HCT116 (cell line): ENCODE measurements at regions not wholly inside any gene's neighbourhood (a gene's known extent, or its start where the extent isn't known, plus 50 kb on each side); places are given as distances from the start of the nearest gene placed in this dataset.

ENCODE experiments used
- ATAC-seq: fragments of 200-7000 bp; cut with Tn5 transposase; 2 replicates; pipeline ENCODE4 v1.9.1; 2020; ENCODE audit warnings: mild to moderate bottlenecking, moderate library complexity
- BruUV-seq: library from RNA; stranded (reverse); fragments of 400-500 nt; replicated peaks from 2 replicates; lab custom pipeline; 2021; lab: Mats Ljungman, UMichigan
- CTCF ChIA-PET: fragments of 300-600 bp; sonication (Branson Sonifier 250); formaldehyde crosslinking; loops from one replicate; lab custom pipeline; 2021; ENCODE audit warnings: antibody characterized with exemption; lab: Charles Lee
- POLR2A ChIA-PET: fragments of 300-600, 350-600 bp; sonication (Branson Sonifier 250); formaldehyde crosslinking; loops from one replicate; lab custom pipeline; 2021; ENCODE audit warnings: antibody characterized with exemption; lab: Charles Lee
- RAD21 ChIA-PET, 2 experiments: fragments of 300-600 bp; sonication (Branson Sonifier 250); formaldehyde crosslinking; loops; one replicate each; lab custom pipeline; 2023; ENCODE audit warnings: low total read pairs in 2 of 2; ENCODE audit not compliant: uncharacterized antibody in 2 of 2, unreplicated experiment in 2 of 2, low non-redundant PET in 1 of 2; lab: Charles Lee
- DNase-seq: peaks from one replicate; pipeline ENCODE4 v3.0.0-alpha.2; 2010; ENCODE audit warnings: low read depth, low spot score
- H2AFZ ChIP-seq: fragments of 200-600 bp; shearing (Covaris generic), sonication (generic); 2 replicates; pipeline ENCODE4 v1.6.1; 2017; ENCODE audit warnings: low read depth, mixed run types, mixed read lengths, antibody characterized with exemption, low read length; ENCODE audit not compliant: poor library complexity, severe bottlenecking
- H3K27ac ChIP-seq: 2 replicates; pipeline ENCODE4 v1.5.1; 2012; ENCODE audit warnings: low read depth, low read length
- H3K27me3 ChIP-seq: fragments of 200-600 bp; sonication (generic); 2 replicates; pipeline ENCODE4 v1.6.1; 2016; ENCODE audit warnings: mixed run types, low read length, mixed read lengths; ENCODE audit not compliant: insufficient read depth
- H3K36me3 ChIP-seq, 2 experiments: fragments of 200-500 bp in 1 of 2; fragments of 200-600 bp in 1 of 2; sonication (Bioruptor generic) in 1 of 2; sonication (generic) in 1 of 2; 2 replicates each; pipeline versions ENCODE4 v1.5.1 to v1.6.1; 2014 to 2016; ENCODE audit warnings: low read length in 2 of 2, inconsistent platforms in 1 of 2, mixed read lengths in 1 of 2, mixed run types in 1 of 2; ENCODE audit not compliant: insufficient read depth in 2 of 2, control insufficient read depth in 1 of 2
- H3K4me1 ChIP-seq, 2 experiments: fragments of 200-600 bp in 1 of 2; sonication (generic) in 1 of 2; 2 replicates each; pipeline versions ENCODE4 v1.5.1 to v1.6.1; 2012 to 2017; ENCODE audit warnings: low read length in 2 of 2, inconsistent platforms in 1 of 2, mild to moderate bottlenecking in 1 of 2, mixed read lengths in 1 of 2, mixed run types in 1 of 2, moderate library complexity in 1 of 2; ENCODE audit not compliant: insufficient read depth in 2 of 2, control insufficient read depth in 1 of 2
- H3K4me2 ChIP-seq: fragments of 200-600 bp; sonication (generic); 2 replicates; pipeline ENCODE4 v1.6.1; 2017; ENCODE audit warnings: mixed run types, low read length, mixed read lengths
- H3K4me3 ChIP-seq, 2 experiments: fragments of 200-600 bp in 1 of 2; sonication (generic) in 1 of 2; replicated peaks in 1 of 2; 2 replicates each; pipeline ENCODE4 v1.5.1; 2011 to 2016; ENCODE audit warnings: low read length in 2 of 2, control low read depth in 1 of 2, low read depth in 1 of 2, mild to moderate bottlenecking in 1 of 2, mixed read lengths in 1 of 2, mixed run types in 1 of 2
- H3K79me2 ChIP-seq: fragments of 200-600 bp; sonication (generic); 2 replicates; pipeline ENCODE4 v1.6.1; 2017; ENCODE audit warnings: mild to moderate bottlenecking, mixed run types, low read length, moderate library complexity, mixed read lengths; ENCODE audit not compliant: insufficient read depth
- H3K9ac ChIP-seq: fragments of 200-600 bp; sonication (generic); 2 replicates; pipeline ENCODE4 v1.6.1; 2016; ENCODE audit warnings: low read length, mixed read lengths
- H3K9me2 ChIP-seq: fragments of 200-600 bp; sonication (generic), shearing (Covaris generic); 2 replicates; pipeline ENCODE4 v1.6.1; 2017; ENCODE audit warnings: mixed run types, mild to moderate bottlenecking, moderate library complexity; ENCODE audit not compliant: insufficient read depth
- H3K9me3 ChIP-seq, 2 experiments: fragments of 200-500 bp in 1 of 2; fragments of 200-600 bp in 1 of 2; sonication (Bioruptor generic) in 1 of 2; sonication (generic) in 1 of 2; 2 replicates each; pipeline ENCODE4 v1.6.1; 2014 to 2017; ENCODE audit warnings: low read length in 2 of 2, mixed read lengths in 2 of 2, inconsistent platforms in 1 of 2, low read depth in 1 of 2, mild to moderate bottlenecking in 1 of 2, mixed run types in 1 of 2, moderate library complexity in 1 of 2; ENCODE audit not compliant: control insufficient read depth in 1 of 2, insufficient read depth in 1 of 2
- H4K20me1 ChIP-seq: fragments of 200-600 bp; sonication (generic), shearing (Covaris generic); 2 replicates; pipeline ENCODE4 v1.6.1; 2017; ENCODE audit warnings: mixed run types, mild to moderate bottlenecking, moderate library complexity; ENCODE audit not compliant: insufficient read depth
- CEBPB ChIP-seq: IDR thresholded peaks from 2 replicates; pipeline ENCODE4 v1.6.1; 2012; ENCODE audit warnings: low read depth
- EZH2 ChIP-seq: fragments of 200-600 bp; sonication (generic); IDR thresholded peaks from 2 replicates; pipeline ENCODE4 v1.6.1; 2017; ENCODE audit warnings: antibody characterized with exemption, mixed run types
- EZH2phosphoT487 ChIP-seq: fragments of 200-600 bp; IDR thresholded peaks from 2 replicates; pipeline ENCODE4 v1.6.1; 2018; ENCODE audit warnings: antibody characterized with exemption, borderline replicate concordance
- FOSL1 ChIP-seq: IDR thresholded peaks from 2 replicates; pipeline ENCODE4 v1.6.1; 2012; ENCODE audit warnings: low read depth
- TCF7L2 ChIP-seq: IDR thresholded peaks from 2 replicates; pipeline ENCODE4 v1.7.0; 2011; ENCODE audit warnings: borderline replicate concordance, inconsistent platforms; ENCODE audit not compliant: insufficient read depth, insufficient read length; ENCODE audit errors: extremely low read depth
- YY1 ChIP-seq: IDR thresholded peaks from 2 replicates; pipeline ENCODE4 v1.6.1; 2011; ENCODE audit warnings: low read length, low read depth, moderate library complexity, mild to moderate bottlenecking; ENCODE audit not compliant: insufficient replicate concordance; ENCODE audit errors: extremely low read depth
- ZFX ChIP-seq: fragments of 450-650 bp; IDR thresholded peaks from 2 replicates; pipeline ENCODE4 v1.6.1; 2017
- intact Hi-C: fragments of 100-400 bp; cut with micrococcal nuclease; formaldehyde crosslinking; loops from 2 replicates; pipeline ENCODE4 v1.10.0; 2022
- TF ChIP-seq, protein P1 (sequence below): IDR thresholded peaks from 2 replicates; pipeline ENCODE4 v1.6.1; 2012
- TF ChIP-seq, protein P2 (sequence below): IDR thresholded peaks from 2 replicates; pipeline ENCODE4 v1.6.1; 2012
- TF ChIP-seq, protein P3 (sequence below): IDR thresholded peaks from 2 replicates; pipeline ENCODE4 v1.6.1; 2012; ENCODE audit warnings: low read depth
- TF ChIP-seq, protein P4 (sequence below): IDR thresholded peaks from 2 replicates; pipeline ENCODE4 v1.6.1; 2011; ENCODE audit warnings: mild to moderate bottlenecking, low read length, moderate library complexity; ENCODE audit not compliant: insufficient replicate concordance; ENCODE audit errors: extremely low read depth

DNA sequence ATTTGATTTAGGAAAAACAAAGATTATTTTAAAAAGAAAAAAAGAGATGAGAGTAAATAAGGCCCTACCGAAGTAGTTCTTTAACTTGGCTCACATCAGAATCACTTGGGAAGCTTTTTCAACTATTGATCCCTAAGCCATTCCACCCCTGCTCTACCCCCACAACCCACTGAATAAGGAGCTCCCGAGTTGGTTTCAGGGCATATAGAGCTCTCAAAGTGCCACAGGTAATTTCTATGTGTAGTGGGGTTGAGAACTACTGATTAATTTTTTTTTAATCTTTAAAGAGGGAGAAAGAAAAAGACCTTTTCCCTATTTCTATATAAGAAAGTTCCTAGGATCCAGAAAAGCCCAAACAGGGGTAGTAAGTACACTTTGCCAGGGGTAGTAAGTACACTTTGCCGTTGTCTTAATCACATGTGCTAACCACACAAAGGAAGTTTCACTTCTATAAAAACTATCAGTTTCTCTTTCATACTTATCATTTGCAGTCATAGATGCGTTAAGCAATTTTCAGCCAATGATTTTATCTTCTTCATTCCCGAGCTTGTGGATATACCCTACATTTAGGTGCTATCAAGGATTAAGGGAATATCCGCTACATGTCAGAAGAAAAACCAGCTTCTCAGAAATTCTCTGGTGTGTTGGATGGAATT, 108.4 kb upstream of the ZC3H12C start:
- no TSS peak for BruUV-seq
- Histone ChIP-seq H3K27me3 (no peaks in the 10 kb centered on the region), H3K4me2 (no peak overlapping the region), H3K4me3 (no peak overlapping the region), H3K36me3 (no peaks in the 10 kb centered on the region), H3K79me2 (no peaks in the 10 kb centered on the region), H3K9ac (no peak overlapping the region), H3K4me1 (no peaks in the 10 kb centered on the region), H3K27ac (no peak overlapping the region), H3K9me3 (no peaks in the 10 kb centered on the region), H3K9me2 (no peaks in the 10 kb centered on the region), H2AFZ (no peak overlapping the region), H4K20me1 (no peaks in the 10 kb centered on the region)
- intact Hi-C loops: no loop called here
- ATAC-seq: no peak
- RAD21 ChIA-PET: no interaction called here
- POLR2A ChIA-PET: no interaction called here
- CTCF ChIA-PET: no interaction called here
- TF ChIP-seq, protein P1, sequence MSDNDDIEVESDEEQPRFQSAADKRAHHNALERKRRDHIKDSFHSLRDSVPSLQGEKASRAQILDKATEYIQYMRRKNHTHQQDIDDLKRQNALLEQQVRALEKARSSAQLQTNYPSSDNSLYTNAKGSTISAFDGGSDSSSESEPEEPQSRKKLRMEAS: no peak
- TF ChIP-seq, protein P2, sequence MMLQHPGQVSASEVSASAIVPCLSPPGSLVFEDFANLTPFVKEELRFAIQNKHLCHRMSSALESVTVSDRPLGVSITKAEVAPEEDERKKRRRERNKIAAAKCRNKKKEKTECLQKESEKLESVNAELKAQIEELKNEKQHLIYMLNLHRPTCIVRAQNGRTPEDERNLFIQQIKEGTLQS: no peak
- no peak for TF ChIP-seq YY1
- no peak for TF ChIP-seq EZH2
- TF ChIP-seq, all 23 proteins: peak for 0
- no peak for DNase-seq

DNA sequence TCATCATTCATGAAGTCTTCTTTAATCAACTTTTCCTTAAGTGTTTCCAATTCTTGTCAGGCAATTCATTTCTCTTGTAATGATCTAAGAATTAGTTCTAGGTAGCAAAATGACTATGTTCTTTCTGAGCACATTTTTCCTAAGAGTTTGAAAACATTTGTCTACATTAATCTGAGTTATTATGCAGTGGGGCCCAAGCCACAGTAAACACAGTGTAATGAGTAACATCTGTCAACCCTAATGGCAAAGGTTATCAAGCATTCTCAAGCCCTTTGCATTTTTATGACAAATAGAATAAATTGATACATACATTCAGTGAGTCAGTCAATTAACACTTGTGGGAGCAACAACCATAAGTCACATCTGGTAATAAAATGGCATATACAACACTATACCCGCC, 106.7 kb upstream of the ZC3H12C start:
- H3K36me3 ChIP-seq: no peaks in the 10 kb centered on the region
- intact Hi-C loops: no loop called here
- no peak overlapping the region for H3K27ac ChIP-seq
- no peak overlapping the region for H3K4me3 ChIP-seq
- H4K20me1 ChIP-seq: no peaks in the 10 kb centered on the region
- DNase-seq: no peak
- H3K9me3 ChIP-seq: no peaks in the 10 kb centered on the region
- H2AFZ ChIP-seq: no peak overlapping the region
- ChIA-PET CTCF (no interaction called here), POLR2A (no interaction called here), RAD21 (no interaction called here)
- H3K4me2 ChIP-seq: no peak overlapping the region
- H3K9me2 ChIP-seq: no peaks in the 10 kb centered on the region
- H3K27me3 ChIP-seq: no peaks in the 10 kb centered on the region
- TF ChIP-seq, protein P1: no peak
- TF ChIP-seq ZFX (no peak), FOSL1 (no peak), TCF7L2 (no peak), CEBPB (no peak), EZH2phosphoT487 (no peak)
- TF ChIP-seq, protein P3, sequence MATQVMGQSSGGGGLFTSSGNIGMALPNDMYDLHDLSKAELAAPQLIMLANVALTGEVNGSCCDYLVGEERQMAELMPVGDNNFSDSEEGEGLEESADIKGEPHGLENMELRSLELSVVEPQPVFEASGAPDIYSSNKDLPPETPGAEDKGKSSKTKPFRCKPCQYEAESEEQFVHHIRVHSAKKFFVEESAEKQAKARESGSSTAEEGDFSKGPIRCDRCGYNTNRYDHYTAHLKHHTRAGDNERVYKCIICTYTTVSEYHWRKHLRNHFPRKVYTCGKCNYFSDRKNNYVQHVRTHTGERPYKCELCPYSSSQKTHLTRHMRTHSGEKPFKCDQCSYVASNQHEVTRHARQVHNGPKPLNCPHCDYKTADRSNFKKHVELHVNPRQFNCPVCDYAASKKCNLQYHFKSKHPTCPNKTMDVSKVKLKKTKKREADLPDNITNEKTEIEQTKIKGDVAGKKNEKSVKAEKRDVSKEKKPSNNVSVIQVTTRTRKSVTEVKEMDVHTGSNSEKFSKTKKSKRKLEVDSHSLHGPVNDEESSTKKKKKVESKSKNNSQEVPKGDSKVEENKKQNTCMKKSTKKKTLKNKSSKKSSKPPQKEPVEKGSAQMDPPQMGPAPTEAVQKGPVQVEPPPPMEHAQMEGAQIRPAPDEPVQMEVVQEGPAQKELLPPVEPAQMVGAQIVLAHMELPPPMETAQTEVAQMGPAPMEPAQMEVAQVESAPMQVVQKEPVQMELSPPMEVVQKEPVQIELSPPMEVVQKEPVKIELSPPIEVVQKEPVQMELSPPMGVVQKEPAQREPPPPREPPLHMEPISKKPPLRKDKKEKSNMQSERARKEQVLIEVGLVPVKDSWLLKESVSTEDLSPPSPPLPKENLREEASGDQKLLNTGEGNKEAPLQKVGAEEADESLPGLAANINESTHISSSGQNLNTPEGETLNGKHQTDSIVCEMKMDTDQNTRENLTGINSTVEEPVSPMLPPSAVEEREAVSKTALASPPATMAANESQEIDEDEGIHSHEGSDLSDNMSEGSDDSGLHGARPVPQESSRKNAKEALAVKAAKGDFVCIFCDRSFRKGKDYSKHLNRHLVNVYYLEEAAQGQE: no peak
- TF ChIP-seq, protein P4, sequence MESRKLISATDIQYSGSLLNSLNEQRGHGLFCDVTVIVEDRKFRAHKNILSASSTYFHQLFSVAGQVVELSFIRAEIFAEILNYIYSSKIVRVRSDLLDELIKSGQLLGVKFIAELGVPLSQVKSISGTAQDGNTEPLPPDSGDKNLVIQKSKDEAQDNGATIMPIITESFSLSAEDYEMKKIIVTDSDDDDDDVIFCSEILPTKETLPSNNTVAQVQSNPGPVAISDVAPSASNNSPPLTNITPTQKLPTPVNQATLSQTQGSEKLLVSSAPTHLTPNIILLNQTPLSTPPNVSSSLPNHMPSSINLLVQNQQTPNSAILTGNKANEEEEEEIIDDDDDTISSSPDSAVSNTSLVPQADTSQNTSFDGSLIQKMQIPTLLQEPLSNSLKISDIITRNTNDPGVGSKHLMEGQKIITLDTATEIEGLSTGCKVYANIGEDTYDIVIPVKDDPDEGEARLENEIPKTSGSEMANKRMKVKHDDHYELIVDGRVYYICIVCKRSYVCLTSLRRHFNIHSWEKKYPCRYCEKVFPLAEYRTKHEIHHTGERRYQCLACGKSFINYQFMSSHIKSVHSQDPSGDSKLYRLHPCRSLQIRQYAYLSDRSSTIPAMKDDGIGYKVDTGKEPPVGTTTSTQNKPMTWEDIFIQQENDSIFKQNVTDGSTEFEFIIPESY: no peak
- ATAC-seq: no peak
- no peaks in the 10 kb centered on the region for H3K79me2 ChIP-seq
- no peak overlapping the region for H3K9ac ChIP-seq
- no peaks in the 10 kb centered on the region for H3K4me1 ChIP-seq
- no TSS peak for BruUV-seq
